C4-2B (cell line): ENCODE measurements at regions not wholly inside any gene's neighbourhood (a gene's known extent, or its start where the extent isn't known, plus 50 kb on each side); places are given as distances from the start of the nearest gene placed in this dataset.

Experiments used
- ZFX ChIP-seq: fragments of 450-650 bp; IDR thresholded peaks from 2 replicates; pipeline ENCODE4 v1.6.1; 2017
- TF ChIP-seq, protein P1 (sequence below): fragments of 450-650 bp; conservative IDR thresholded peaks from 2 replicates; pipeline ENCODE4 v1.5.1; 2017; ENCODE audit warnings: mild to moderate bottlenecking

GRCh38 chr4:12499693-12500092, 984.4 kb downstream of the RAB28 start:
- TF ChIP-seq, protein P1, sequence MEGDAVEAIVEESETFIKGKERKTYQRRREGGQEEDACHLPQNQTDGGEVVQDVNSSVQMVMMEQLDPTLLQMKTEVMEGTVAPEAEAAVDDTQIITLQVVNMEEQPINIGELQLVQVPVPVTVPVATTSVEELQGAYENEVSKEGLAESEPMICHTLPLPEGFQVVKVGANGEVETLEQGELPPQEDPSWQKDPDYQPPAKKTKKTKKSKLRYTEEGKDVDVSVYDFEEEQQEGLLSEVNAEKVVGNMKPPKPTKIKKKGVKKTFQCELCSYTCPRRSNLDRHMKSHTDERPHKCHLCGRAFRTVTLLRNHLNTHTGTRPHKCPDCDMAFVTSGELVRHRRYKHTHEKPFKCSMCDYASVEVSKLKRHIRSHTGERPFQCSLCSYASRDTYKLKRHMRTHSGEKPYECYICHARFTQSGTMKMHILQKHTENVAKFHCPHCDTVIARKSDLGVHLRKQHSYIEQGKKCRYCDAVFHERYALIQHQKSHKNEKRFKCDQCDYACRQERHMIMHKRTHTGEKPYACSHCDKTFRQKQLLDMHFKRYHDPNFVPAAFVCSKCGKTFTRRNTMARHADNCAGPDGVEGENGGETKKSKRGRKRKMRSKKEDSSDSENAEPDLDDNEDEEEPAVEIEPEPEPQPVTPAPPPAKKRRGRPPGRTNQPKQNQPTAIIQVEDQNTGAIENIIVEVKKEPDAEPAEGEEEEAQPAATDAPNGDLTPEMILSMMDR = no peak
- TF ChIP-seq ZFX = no peak
